SK-N-SH treated with all-trans-retinoic acid at 6 μM for 48 hours (cell line): ENCODE measurements at regions not wholly inside any gene's neighbourhood (a gene's known extent, or its start where the extent isn't known, plus 50 kb on each side); places are given as distances from the start of the nearest gene placed in this dataset.

ENCODE experiments used
- ATAC-seq: fragments of 200-7000 bp; cut with Tn5 transposase; 3 replicates; pipeline ENCODE4 v1.9.1; 2020; ENCODE audit warnings: mild to moderate bottlenecking, moderate library complexity
- ARNTL ChIP-seq: fragments of 450-650 bp; formaldehyde crosslinking; IDR thresholded peaks from 2 replicates; pipeline ENCODE4 v1.5.0; 2020; ENCODE audit warnings: low read depth, mild to moderate bottlenecking, moderate library complexity, borderline replicate concordance
- CREB5 ChIP-seq: fragments of 250-450 bp; sonication (Bioruptor Pico); IDR thresholded peaks from 2 replicates; pipeline ENCODE4 v1.5.1; 2020; ENCODE audit warnings: low read depth, mild to moderate bottlenecking, moderate library complexity
- CSDC2 ChIP-seq: fragments of 250-450 bp; sonication (Bioruptor Pico); IDR thresholded peaks from 2 replicates; pipeline ENCODE4 v1.5.0; 2020; ENCODE audit warnings: mild to moderate bottlenecking, moderate library complexity
- CSRNP3 ChIP-seq: fragments of 250-450 bp; sonication (Bioruptor Pico); IDR thresholded peaks from 2 replicates; pipeline ENCODE4 v1.5.1; 2021; ENCODE audit warnings: mild to moderate bottlenecking, moderate library complexity
- ESRRG ChIP-seq: fragments of 250-450 bp; sonication (Bioruptor Pico); IDR thresholded peaks from 2 replicates; pipeline ENCODE4 v1.6.1; 2021; ENCODE audit warnings: mild to moderate bottlenecking
- OSR1 ChIP-seq: fragments of 250-450 bp; sonication (Bioruptor Pico); IDR thresholded peaks from 2 replicates; pipeline ENCODE4 v1.8.0; 2022; ENCODE audit warnings: moderate library complexity, mild to moderate bottlenecking, inconsistent platforms
- POU6F1 ChIP-seq: fragments of 250-450 bp; sonication (Bioruptor Pico); IDR thresholded peaks from 2 replicates; pipeline ENCODE4 v1.8.0; 2021; ENCODE audit warnings: low read depth, mild to moderate bottlenecking, moderate library complexity, borderline replicate concordance
- SNAI2 ChIP-seq: fragments of 250-450 bp; sonication (Bioruptor Pico); IDR thresholded peaks from 2 replicates; pipeline ENCODE4 v1.5.0; 2020; ENCODE audit warnings: mild to moderate bottlenecking, moderate library complexity
- TCF4 ChIP-seq: fragments of 250-450 bp; sonication (Bioruptor Pico); IDR thresholded peaks from 2 replicates; pipeline ENCODE4 v1.8.0; 2021; ENCODE audit warnings: mild to moderate bottlenecking, moderate library complexity, borderline replicate concordance
- TSHZ2 ChIP-seq: fragments of 250-450 bp; sonication (Bioruptor Pico); IDR thresholded peaks from 2 replicates; pipeline ENCODE4 v1.5.0; 2020; ENCODE audit warnings: mild to moderate bottlenecking, moderate library complexity
- ZC3H10 ChIP-seq: fragments of 250-450 bp; sonication (Bioruptor Pico); IDR thresholded peaks from 2 replicates; pipeline ENCODE4 v1.5.1; 2021; ENCODE audit warnings: mild to moderate bottlenecking, moderate library complexity
- ZFP3 ChIP-seq: fragments of 250-450 bp; sonication (Bioruptor Pico); IDR thresholded peaks from 2 replicates; pipeline ENCODE4 v1.5.0; 2020; ENCODE audit warnings: mild to moderate bottlenecking, moderate library complexity
- ZNF565 ChIP-seq: fragments of 450-650 bp; formaldehyde crosslinking; conservative IDR thresholded peaks from 2 replicates; pipeline ENCODE4 v1.5.0; 2020; ENCODE audit warnings: low read depth, mild to moderate bottlenecking, moderate library complexity
- ZNF70 ChIP-seq: fragments of 450-650 bp; formaldehyde crosslinking; IDR thresholded peaks from 2 replicates; pipeline ENCODE4 v1.5.0; 2020; ENCODE audit warnings: mild to moderate bottlenecking, moderate library complexity
- ZNF8 ChIP-seq: fragments of 450-650 bp; formaldehyde crosslinking; IDR thresholded peaks from 2 replicates; pipeline ENCODE4 v1.5.0; 2020; ENCODE audit warnings: mild to moderate bottlenecking, moderate library complexity
- TF ChIP-seq, protein P1 (sequence below): fragments of 250-450 bp; sonication (Bioruptor Pico); IDR thresholded peaks from 2 replicates; pipeline ENCODE4 v1.8.0; 2020; ENCODE audit warnings: mild to moderate bottlenecking, moderate library complexity, borderline replicate concordance

GRCh38 chr5:92364986-92365550 lies 982.0 kb upstream of the ARRDC3 start (continued):
- TF ChIP-seq TCF4 (CRISPR knock-in tag): no peak
- TF ChIP-seq ZNF8 (CRISPR knock-in tag): no peak
- TF ChIP-seq, protein P1, sequence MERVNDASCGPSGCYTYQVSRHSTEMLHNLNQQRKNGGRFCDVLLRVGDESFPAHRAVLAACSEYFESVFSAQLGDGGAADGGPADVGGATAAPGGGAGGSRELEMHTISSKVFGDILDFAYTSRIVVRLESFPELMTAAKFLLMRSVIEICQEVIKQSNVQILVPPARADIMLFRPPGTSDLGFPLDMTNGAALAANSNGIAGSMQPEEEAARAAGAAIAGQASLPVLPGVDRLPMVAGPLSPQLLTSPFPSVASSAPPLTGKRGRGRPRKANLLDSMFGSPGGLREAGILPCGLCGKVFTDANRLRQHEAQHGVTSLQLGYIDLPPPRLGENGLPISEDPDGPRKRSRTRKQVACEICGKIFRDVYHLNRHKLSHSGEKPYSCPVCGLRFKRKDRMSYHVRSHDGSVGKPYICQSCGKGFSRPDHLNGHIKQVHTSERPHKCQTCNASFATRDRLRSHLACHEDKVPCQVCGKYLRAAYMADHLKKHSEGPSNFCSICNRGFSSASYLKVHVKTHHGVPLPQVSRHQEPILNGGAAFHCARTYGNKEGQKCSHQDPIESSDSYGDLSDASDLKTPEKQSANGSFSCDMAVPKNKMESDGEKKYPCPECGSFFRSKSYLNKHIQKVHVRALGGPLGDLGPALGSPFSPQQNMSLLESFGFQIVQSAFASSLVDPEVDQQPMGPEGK (CRISPR knock-in tag): no peak

- TF ChIP-seq SNAI2 (CRISPR knock-in tag) (no peak), ZNF70 (CRISPR knock-in tag) (no peak), ARNTL (CRISPR knock-in tag) (no peak), ESRRG (no peak), OSR1 (CRISPR knock-in tag) (no peak), ZNF8 (CRISPR knock-in tag) (no peak), POU6F1 (CRISPR knock-in tag) (no peak), ZNF565 (CRISPR knock-in tag) (no peak), CREB5 (CRISPR knock-in tag) (no peak)
- TF ChIP-seq, protein P1 (CRISPR knock-in tag): no peak
- ATAC-seq: no peak
Measured at GRCh38 chr5:92353107-92354030, 970.3 kb upstream of the ARRDC3 start.

GRCh38 chr5:92337772-92338234 lies 954.7 kb upstream of the ARRDC3 start:
- no peak for ATAC-seq
- TF ChIP-seq OSR1 (CRISPR knock-in tag) (no peak), TSHZ2 (CRISPR knock-in tag) (no peak), POU6F1 (CRISPR knock-in tag) (no peak)

- ATAC-seq: no peak; the same call in 2 of the 3 replicates
- TF ChIP-seq CSDC2: no peak
- TF ChIP-seq CSRNP3 (CRISPR knock-in tag): no peak
- no peak for TF ChIP-seq ZC3H10 (CRISPR knock-in tag)
- no peak for TF ChIP-seq ZNF70 (CRISPR knock-in tag)
- no peak for TF ChIP-seq TCF4 (CRISPR knock-in tag)
- no peak for TF ChIP-seq ZFP3 (CRISPR knock-in tag)
- no peak for TF ChIP-seq TSHZ2 (CRISPR knock-in tag)
- no peak for TF ChIP-seq ESRRG
Measured at GRCh38 chr5:92332039-92332438, 948.9 kb upstream of the ARRDC3 start.
